ENCODE measurements at regions not wholly inside any gene's neighbourhood (a gene's known extent, or its start where the extent isn't known, plus 50 kb on each side); places are given as distances from the start of the nearest gene placed in this dataset.

GRCh38 chr4:183807420-183808096, 97.5 kb upstream of the STOX2 start:
- intact Hi-C loops (cut with DNase I), result no loop called here
- DNase-seq (no peak), FAIRE-seq (no peak)
- no peaks in the 10 kb centered on the region for H3K36me3 ChIP-seq (ENCODE audit: control insufficient read depth in 2 of 3, insufficient read depth in 3 of 3, low read length in 3 of 3)
- no peak for TF ChIP-seq CTCF (IDR thresholded peaks at IDR 0.05; ENCODE audit: borderline replicate concordance, extremely low read depth, insufficient read depth)
- peak overlapping the region; percentile 67 for H3K27ac ChIP-seq (ENCODE audit: low read depth in 2 of 2, low read length in 2 of 2)
- peak overlapping the region in 2 of 3 donors; percentile 28 to 43 for H3K4me3 ChIP-seq (ENCODE audit: low read length in 3 of 3)
- peaks cover 0 to 8% (median 0%) of the 10 kb centered on the region in 3 donors for H3K4me1 ChIP-seq (ENCODE audit: control insufficient read depth in 2 of 3, insufficient read depth in 2 of 3, low read depth in 1 of 3, low read length in 3 of 3)
- no peak overlapping the region for H3K9ac ChIP-seq (ENCODE audit: low read length in 3 of 3)
- H3K9me3 ChIP-seq (ENCODE audit: control insufficient read depth in 2 of 3, insufficient read depth in 1 of 3, low read length in 3 of 3), result no peaks in the 10 kb centered on the region
- H3K27me3 ChIP-seq (ENCODE audit: control insufficient read depth, insufficient read depth, low read length), result no peaks in the 10 kb centered on the region

GRCh38 chr4:183808097-183808456, 97.0 kb upstream of the STOX2 start:
- peak overlapping the region; percentile 67 for H3K27ac ChIP-seq (ENCODE audit: low read depth in 2 of 2, low read length in 2 of 2)

GRCh38 chr4:183812567-183812966, 92.5 kb upstream of the STOX2 start:
- no peak for TF ChIP-seq CTCF (IDR thresholded peaks at IDR 0.05; ENCODE audit: borderline replicate concordance, extremely low read depth, insufficient read depth)
- no peaks in the 10 kb centered on the region for H3K9me3 ChIP-seq (ENCODE audit: control insufficient read depth in 2 of 3, insufficient read depth in 1 of 3, low read length in 3 of 3)
- intact Hi-C loops (cut with DNase I), result no loop called here
- H3K4me3 ChIP-seq (ENCODE audit: low read length in 3 of 3), result no peak overlapping the region
- no peak for FAIRE-seq
- no peak overlapping the region for H3K9ac ChIP-seq (ENCODE audit: low read length in 3 of 3)
- no peaks in the 10 kb centered on the region for H3K27me3 ChIP-seq (ENCODE audit: control insufficient read depth, insufficient read depth, low read length)
- H3K27ac ChIP-seq (ENCODE audit: low read depth in 2 of 2, low read length in 2 of 2), result no peak overlapping the region
- H3K4me1 ChIP-seq (ENCODE audit: control insufficient read depth in 2 of 3, insufficient read depth in 2 of 3, low read depth in 1 of 3, low read length in 3 of 3), result peaks cover 0 to 7% (median 0%) of the 10 kb centered on the region in 3 donors
- no peaks in the 10 kb centered on the region for H3K36me3 ChIP-seq (ENCODE audit: control insufficient read depth in 2 of 3, insufficient read depth in 3 of 3, low read length in 3 of 3)
- DNase-seq, result no peak

More at GRCh38 chr4:183808097-183808456, 97.0 kb upstream of the STOX2 start:
- intact Hi-C loops (cut with DNase I), result no loop called here
- no peak for FAIRE-seq
- Histone ChIP-seq H3K9me3 (ENCODE audit: control insufficient read depth in 2 of 3, insufficient read depth in 1 of 3, low read length in 3 of 3) (no peaks in the 10 kb centered on the region), H3K4me3 (ENCODE audit: low read length in 3 of 3) (peak overlapping the region in 2 of 3 donors; percentile 28 to 43), H3K4me1 (ENCODE audit: control insufficient read depth in 2 of 3, insufficient read depth in 2 of 3, low read depth in 1 of 3, low read length in 3 of 3) (peaks cover 0 to 8% (median 0%) of the 10 kb centered on the region in 3 donors), H3K36me3 (ENCODE audit: control insufficient read depth in 2 of 3, insufficient read depth in 3 of 3, low read length in 3 of 3) (no peaks in the 10 kb centered on the region), H3K27me3 (ENCODE audit: control insufficient read depth, insufficient read depth, low read length) (no peaks in the 10 kb centered on the region), H3K9ac (ENCODE audit: low read length in 3 of 3) (peak overlapping the region in 1 of 3 donors; percentile 10)
- peak in 4 of 5 donors; percentile 69 to 89 (median 83) for DNase-seq
- TF ChIP-seq CTCF (IDR thresholded peaks at IDR 0.05; ENCODE audit: borderline replicate concordance, extremely low read depth, insufficient read depth), result no peak

Measured in kidney (tissue), 13 donors.